Activated CD8-positive, alpha-beta memory T cell treated with anti-CD3 and anti-CD28 coated beads for 1 hour (primary cell): ENCODE measurements at regions not wholly inside any gene's neighbourhood (a gene's known extent, or its start where the extent isn't known, plus 50 kb on each side); places are given as distances from the start of the nearest gene placed in this dataset.
"Not testable (repeated sequence)": the region's sequence is repeated elsewhere in the genome, so short reads cannot be mapped to it uniquely, and the experiment has no call there.

Experiments
- DNase-seq, 2 donors: peaks; one replicate each; pipeline ENCODE4 v3.0.0-alpha.2; 2020; ENCODE audit warnings: low read depth in 1 of 2; ENCODE audit errors: extremely low read depth in 1 of 2

DNA sequence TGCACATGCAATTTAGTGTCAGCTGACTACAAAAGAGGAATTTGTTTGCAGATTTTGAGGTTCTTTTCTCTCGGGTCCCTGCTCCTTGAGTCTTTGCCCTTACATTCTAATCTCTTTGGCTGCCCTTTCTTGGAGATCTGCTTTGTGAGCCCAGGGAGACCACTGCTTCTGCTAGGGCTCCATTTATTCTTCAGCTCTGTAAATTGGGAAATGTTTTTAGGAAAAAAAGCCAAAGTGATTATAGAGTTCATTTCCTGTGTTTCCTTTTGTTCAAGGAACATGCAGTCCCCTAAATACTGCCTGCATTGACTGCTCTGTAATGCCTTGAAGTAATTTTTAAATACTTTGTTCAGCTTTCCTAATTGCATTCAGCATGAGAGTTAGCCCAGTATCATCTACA is 197.4 kb downstream of the CSNK1G3 start:
- DNase-seq: no peak

DNA sequence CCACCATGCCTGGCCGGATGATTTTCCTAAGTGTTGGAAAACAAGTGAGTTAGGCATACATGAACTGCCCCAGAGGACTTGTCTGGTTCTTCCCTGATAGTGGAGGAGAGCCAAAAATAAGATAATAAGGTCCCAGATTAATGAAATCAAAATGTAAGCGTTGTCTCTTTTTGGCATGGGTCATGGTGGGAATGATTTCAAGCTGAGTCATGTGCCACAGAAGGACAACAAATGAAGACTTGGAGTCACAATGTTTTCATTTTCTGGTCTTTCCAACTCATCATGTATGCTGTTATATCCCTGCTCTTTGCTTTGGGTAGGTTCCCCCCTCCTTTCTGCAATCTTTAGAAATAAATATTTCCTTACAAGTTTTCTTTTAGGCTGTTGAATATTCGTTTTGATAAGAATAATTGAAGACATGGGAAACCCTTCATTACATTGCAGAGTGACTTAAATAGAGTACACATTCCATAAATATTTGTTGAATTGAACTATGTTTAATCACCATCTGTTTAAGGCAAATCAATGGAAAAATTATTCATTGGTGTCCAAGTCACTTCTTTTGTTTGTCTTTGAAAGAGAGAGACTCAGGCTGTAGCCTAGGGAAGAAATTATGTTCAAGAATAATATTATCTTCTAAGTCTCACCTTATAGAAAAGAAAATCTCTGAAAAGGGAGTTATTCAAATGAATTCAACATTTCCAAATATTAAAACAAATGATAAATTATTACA is 196.3 kb downstream of the CSNK1G3 start:
- no peak for DNase-seq

DNA sequence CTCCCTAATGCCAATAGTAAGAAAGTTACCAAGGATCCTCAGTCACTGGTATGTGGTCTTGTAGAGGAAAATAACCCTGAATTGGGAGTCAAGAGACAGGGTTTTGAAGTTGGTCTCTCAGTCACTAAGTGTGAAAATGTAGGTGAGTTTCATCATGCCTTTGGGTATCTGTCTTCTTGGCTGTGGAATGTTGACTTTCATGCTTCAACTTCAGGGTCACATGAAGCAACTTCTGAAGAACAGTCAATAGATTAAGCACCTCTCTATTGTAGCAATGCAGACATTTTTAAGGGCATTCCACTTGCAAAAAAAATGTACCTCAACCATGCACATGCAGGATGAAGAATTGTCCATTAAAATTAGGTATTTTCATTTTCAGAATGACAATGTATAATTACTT is 194.6 kb downstream of the CSNK1G3 start:
- no peak for DNase-seq

DNA sequence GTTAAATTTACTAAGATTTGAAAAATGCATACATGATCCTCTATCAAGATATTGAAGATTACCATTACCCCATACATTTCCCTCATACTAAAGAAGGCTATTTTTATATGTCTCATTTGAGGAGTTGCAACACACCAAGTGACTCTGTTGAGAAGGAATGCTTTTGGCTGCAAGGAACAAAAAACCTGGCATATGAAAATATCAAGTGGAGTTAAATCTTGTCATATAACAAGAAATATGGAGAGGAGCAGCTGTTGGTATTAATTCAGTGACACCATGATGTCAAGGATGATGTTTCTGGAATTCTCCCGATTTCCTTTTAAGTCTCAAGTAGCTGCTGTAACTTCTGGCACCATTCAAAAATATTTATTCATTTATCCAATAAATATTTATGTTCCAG is 193.8 kb downstream of the CSNK1G3 start:
- DNase-seq: no peak

DNA sequence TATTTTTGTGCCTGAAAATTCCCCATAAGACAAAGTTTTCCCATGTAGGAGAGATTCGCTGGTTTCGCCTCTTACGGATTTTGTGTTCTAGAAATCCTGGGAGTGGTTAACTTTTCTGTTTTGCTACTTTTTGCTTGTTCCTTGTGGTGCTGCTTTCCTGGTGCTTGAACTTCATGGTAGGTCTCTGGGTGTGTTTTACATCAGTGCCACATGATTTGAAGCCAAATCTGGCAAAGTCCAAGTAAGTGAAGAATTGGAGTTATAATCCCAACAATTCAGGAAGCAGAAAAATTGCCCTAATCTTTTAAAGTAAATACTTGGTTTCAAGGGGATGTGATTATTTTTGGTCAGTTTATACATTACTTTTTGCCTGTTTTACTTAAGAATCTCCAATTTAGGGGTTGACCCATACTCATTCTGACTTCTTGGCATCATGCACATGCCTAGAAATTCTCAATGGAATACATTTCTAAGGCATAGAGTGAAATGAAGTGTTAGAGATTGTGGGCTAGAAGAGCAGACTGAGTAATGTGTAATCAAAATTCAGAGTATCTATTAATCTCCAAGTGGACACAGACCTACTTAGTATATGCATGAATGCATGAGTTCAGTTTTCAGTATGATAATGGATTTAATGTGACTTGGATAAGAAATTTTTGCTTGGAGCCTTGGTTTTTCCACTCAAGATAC is 189.7 kb downstream of the CSNK1G3 start:
- DNase-seq: no peak

DNA sequence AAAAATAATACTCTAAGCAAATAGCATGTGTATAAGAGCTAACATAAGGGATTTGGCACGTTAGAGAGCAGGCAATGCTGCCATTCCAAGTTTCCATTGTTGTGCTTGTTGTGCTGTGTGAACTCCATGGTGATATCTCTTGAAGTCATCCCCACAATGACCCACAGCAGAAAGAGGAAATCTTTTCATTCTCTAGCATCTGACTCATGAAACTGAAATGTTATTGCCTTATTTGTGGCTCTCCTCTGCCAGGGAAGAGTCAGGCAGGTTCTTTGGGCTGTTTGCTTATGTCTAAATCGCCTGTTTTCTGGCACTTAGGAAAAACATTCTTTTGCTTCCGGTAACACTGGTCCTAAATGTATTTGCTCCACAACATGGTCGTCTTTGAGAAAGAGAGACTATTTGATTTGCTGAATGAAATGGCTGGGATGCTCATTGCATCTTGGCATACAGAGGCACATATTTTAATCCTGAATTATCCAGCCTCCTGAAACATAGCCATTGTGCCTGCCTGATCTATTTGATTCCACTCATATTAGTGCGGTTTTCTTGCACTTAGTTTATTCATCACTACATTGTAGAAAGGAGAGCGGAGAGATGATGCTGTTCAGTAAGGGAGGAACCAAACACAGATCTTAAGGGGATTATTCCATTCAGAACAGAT is 188.8 kb downstream of the CSNK1G3 start:
- no peak for DNase-seq

DNA sequence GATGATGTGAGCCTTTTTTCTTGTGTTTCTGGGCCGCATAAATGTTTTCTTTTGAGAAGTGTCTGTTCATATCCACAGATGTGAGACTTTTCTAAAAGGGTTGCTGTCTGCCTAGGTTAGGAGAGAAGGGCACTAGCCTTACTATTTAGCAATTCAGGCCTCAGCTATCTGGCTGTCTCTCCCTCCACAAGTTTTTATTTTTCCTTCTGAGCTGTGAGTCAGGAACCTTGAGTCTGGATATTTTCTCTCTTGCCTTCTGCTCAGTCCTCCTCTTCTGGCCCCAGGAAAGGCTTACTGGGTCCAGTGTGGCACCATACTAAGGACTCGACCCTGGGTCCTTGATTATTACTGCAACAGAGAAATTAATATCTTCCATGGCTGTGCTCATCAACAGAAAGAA is 187.6 kb downstream of the CSNK1G3 start:
- DNase-seq: no peak

DNA sequence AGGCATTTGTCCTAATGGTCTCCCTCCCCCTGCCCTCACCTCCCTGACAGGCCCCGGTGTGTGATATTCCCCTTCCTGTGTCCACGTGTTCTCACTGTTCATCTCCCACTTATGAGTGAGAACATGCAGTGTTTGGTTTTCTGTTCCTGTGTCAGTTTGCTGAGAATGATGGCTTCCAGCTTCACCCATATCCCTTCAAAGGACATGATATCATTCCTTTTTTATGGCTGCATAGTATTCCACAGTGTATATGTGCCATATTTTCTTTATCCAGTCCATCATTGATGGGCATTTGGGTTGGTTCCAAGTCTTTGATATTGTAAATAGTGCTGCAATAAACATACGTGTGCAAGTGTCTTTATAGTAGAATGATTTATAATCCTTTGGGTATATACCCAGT is 187.0 kb downstream of the CSNK1G3 start:
- DNase-seq: not testable (repeated sequence)

DNA sequence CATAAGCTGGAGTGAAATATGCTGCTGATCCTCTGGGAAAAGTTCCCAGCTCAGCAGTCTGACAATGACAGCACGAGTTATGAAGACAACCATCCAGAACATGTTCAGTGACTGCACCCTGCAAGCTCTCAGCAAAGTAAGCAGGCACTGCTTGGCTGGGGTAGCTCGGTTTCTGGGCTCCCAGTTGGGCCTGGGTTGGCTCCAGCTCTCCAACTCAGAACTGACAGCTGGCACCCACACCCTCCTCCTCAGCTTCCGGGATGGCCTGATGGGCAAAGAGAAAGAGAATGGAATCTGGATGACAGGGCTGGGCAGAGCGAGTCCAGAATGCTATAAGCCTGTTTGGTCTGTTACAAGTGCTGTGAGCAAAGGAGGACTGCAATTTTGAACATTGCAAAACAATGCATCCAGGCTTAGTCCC is 185.0 kb downstream of the CSNK1G3 start:
- DNase-seq: no peak

DNA sequence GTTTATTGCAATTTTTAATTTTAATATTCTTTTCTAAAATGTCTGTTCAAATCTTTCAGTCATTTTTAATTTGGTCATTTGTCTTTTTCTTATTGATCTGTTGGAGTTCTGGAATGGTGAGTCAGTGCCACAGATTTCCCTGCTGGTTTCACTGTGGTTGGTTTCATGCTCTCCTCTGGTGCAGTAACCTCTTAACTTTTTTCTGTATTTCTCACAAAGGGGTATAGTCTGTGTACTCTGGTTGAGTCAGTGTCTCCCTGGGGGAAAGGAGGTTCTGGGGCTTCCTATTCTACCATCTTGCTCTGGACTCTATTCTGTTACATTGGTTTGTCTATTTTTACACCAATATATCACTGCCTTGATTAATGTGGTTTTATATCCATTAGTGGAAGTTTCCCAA is 178.8 kb downstream of the CSNK1G3 start:
- no peak for DNase-seq

DNA sequence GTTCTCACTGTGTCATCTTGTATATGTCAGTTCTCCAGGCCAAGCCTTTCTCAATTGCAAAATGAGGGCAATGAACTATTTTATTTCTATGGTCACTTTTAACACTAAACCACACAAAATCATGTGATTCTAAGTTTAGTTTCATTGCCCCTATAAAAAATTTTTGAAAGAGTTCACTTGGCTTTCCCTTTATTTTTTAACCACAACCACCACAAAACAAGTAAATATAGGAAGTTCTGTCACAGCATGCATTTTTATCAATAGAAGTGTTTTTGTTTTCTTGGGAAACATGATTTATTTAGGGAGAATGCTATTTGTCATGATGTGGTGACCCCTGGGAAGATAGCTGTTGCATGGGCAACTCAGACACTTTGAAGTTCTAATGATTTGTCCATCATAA is 169.1 kb downstream of the CSNK1G3 start:
- no peak for DNase-seq

DNA sequence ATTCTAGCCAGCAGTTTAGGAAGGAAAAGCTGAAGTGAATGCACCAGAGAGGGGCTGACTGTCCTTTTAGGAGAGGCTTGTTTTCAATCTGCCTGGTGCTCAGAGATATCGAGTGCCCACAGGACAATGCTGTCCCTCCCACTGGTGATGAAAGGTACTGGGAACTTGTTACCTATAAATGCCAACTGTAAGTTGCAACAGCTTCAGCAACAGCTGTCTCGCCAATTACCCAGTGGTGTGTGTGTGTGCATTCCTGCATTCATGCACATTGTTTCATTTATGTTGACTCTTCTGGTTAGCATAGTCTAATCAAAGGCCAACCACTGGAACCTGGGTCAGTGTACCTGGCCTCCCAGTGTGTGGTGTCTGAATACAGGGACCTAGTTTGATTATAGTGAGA is 161.1 kb downstream of the CSNK1G3 start:
- no peak for DNase-seq

DNA sequence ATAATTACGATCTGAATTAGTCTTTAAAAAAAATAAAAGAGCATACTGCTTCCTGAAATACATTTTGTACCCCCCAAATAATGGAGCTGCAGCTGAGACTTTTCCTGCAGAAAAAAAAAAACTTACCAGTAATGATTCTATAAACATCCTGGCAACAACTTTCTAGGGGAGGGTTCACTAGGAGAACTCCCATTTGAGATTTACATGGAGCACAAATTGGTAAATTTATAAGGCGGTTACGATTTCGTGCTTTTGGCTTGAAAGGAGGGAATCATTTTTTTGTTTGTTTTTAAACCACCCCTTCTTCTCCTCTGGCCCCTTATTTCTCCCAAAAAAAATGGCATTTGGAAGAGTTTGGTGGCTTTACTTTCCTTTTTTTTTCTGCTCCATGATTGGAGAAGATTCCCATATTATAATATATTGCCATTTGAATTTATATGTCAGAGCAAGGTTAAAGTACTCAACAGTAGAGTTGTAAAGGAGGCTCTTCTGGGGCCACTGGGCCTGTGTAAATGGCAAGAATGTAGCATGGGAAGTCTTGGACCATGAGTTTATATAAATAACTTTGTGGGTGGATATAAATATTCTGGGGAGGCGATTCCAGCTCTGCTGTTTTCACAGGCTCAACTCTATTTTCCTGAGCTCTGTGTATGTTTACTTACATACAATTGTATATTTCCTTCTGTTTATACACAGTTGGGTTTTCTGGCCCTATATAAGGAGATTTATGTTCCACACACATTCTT is 159.9 kb downstream of the CSNK1G3 start:
- no peak for DNase-seq

DNA sequence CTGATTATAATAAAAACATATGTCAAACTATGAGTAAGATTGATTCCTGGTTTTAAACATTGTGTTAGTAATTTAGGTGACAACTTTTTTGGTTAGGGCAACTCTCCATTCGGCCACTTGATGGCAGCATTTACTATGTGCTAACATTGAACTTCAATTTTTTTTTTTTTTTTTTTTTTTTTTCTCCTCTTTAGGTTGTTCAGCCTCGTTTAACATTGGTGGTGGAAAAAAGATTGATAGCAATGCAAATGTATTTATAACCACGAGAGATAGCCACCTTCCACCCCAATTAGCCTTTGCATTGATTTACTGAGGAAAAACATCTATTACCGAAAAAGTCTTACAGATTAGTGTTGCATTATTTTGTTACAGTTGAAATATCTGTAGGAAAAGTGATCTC is 159.1 kb downstream of the CSNK1G3 start:
- DNase-seq: no peak
